GM12864 (cell line): ENCODE measurements at regions not wholly inside any gene's neighbourhood (a gene's known extent, or its start where the extent isn't known, plus 50 kb on each side); places are given as distances from the start of the nearest gene placed in this dataset.

ENCODE experiments used
- DNase-seq: peaks from one replicate; pipeline ENCODE4 v3.0.0-alpha.2; 2011; ENCODE audit warnings: low read depth
- H3K4me3 ChIP-seq: 2 replicates; pipeline ENCODE4 v1.5.1; 2011; ENCODE audit warnings: mild to moderate bottlenecking, low read depth, low read length, control low read depth
- CTCF ChIP-seq: IDR thresholded peaks from 2 replicates; pipeline ENCODE4 v1.5.1; 2011; ENCODE audit warnings: low read depth, mild to moderate bottlenecking, moderate library complexity, low read length, control low read depth, inconsistent platforms; ENCODE audit errors: missing control alignments

- TF ChIP-seq CTCF = no peak
- DNase-seq = no peak
- H3K4me3 ChIP-seq = no peak overlapping the region
Observed at GRCh38 chr4:165757451-165757850, 115.6 kb upstream of the TLL1 start.

GRCh38 chr4:165758086-165758485 is 115.0 kb upstream of the TLL1 start:
- H3K4me3 ChIP-seq = no peak overlapping the region
- DNase-seq = no peak
- no peak for TF ChIP-seq CTCF

- no peak for TF ChIP-seq CTCF
- no peak overlapping the region for H3K4me3 ChIP-seq
- no peak for DNase-seq
Observed at GRCh38 chr4:165760182-165760581, 112.9 kb upstream of the TLL1 start.

- TF ChIP-seq CTCF = no peak
- no peak overlapping the region for H3K4me3 ChIP-seq
- DNase-seq = no peak
Observed at GRCh38 chr4:165761963-165762362, 111.1 kb upstream of the TLL1 start.

- DNase-seq = no peak
- no peak for TF ChIP-seq CTCF
- H3K4me3 ChIP-seq = no peak overlapping the region
Observed at GRCh38 chr4:165763640-165764039, 109.4 kb upstream of the TLL1 start.

- DNase-seq = no peak
- no peak overlapping the region for H3K4me3 ChIP-seq
- no peak for TF ChIP-seq CTCF
Observed at GRCh38 chr4:165765053-165765452, 108.0 kb upstream of the TLL1 start.

GRCh38 chr4:165766018-165766417 is 107.0 kb upstream of the TLL1 start:
- H3K4me3 ChIP-seq = no peak overlapping the region
- no peak for DNase-seq
- no peak for TF ChIP-seq CTCF
